ENCODE measurements at regions not wholly inside any gene's neighbourhood (a gene's known extent, or its start where the extent isn't known, plus 50 kb on each side); places are given as distances from the start of the nearest gene placed in this dataset.

GRCh38 chr4:85414972-85415371 is 60.0 kb upstream of the ARHGAP24 start:
- Histone ChIP-seq H3K27ac (ENCODE audit: low read length) (no peak overlapping the region), H3K4me2 (ENCODE audit: low read length) (no peak overlapping the region), H2AFZ (ENCODE audit: low read length) (no peak overlapping the region), H3K4me1 (ENCODE audit: insufficient read depth, low read length) (no peaks in the 10 kb centered on the region), H3K9ac (ENCODE audit: low read length) (no peak overlapping the region), H3K79me2 (ENCODE audit: low read length) (no peaks in the 10 kb centered on the region), H3F3A (ENCODE audit: low read length, unreplicated experiment) (no peaks in the 10 kb centered on the region), H3K36me3 (ENCODE audit: low read depth, low read length) (no peaks in the 10 kb centered on the region), H3K9me3 (ENCODE audit: low read length) (no peaks in the 10 kb centered on the region), H4K20me1 (ENCODE audit: low read length) (no peaks in the 10 kb centered on the region), H3K9me2 (replicated peaks; ENCODE audit: low read length) (no peaks in the 10 kb centered on the region), H3K4me3 (ENCODE audit: low read length) (no peak overlapping the region), H3K27me3 (ENCODE audit: low read length) (no peaks in the 10 kb centered on the region)
- no TSS peak for BruUV-seq (replicated peaks)
- no peak for ATAC-seq
- ChIA-PET CTCF (no interaction called here), POLR2A (ENCODE audit: unreplicated experiment) (no interaction called here)
- no peak for DNase-seq
- intact Hi-C loops (cut with micrococcal nuclease) = no loop called here
- TF ChIP-seq EZH2 (IDR thresholded peaks at IDR 0.05; ENCODE audit: low read length, unreplicated experiment) (no peak), EZH2phosphoT487 (IDR thresholded peaks at IDR 0.05; ENCODE audit: borderline replicate concordance, low read length) (no peak), CTCF (conservative IDR thresholded peaks at IDR 0.05; ENCODE audit: low read depth, low read length) (no peak)

- Histone ChIP-seq H3K9me2 (replicated peaks; ENCODE audit: low read length) (no peaks in the 10 kb centered on the region), H3K27ac (ENCODE audit: low read length) (no peak overlapping the region), H4K20me1 (ENCODE audit: low read length) (no peaks in the 10 kb centered on the region), H2AFZ (ENCODE audit: low read length) (no peak overlapping the region), H3K4me2 (ENCODE audit: low read length) (no peak overlapping the region), H3F3A (ENCODE audit: low read length, unreplicated experiment) (no peaks in the 10 kb centered on the region), H3K4me3 (ENCODE audit: low read length) (no peak overlapping the region), H3K27me3 (ENCODE audit: low read length) (no peaks in the 10 kb centered on the region), H3K36me3 (ENCODE audit: low read depth, low read length) (no peaks in the 10 kb centered on the region), H3K9me3 (ENCODE audit: low read length) (no peaks in the 10 kb centered on the region), H3K79me2 (ENCODE audit: low read length) (no peaks in the 10 kb centered on the region), H3K9ac (ENCODE audit: low read length) (no peak overlapping the region), H3K4me1 (ENCODE audit: insufficient read depth, low read length) (no peaks in the 10 kb centered on the region)
- TF ChIP-seq EZH2 (IDR thresholded peaks at IDR 0.05; ENCODE audit: low read length, unreplicated experiment) (no peak), CTCF (conservative IDR thresholded peaks at IDR 0.05; ENCODE audit: low read depth, low read length) (no peak), EZH2phosphoT487 (IDR thresholded peaks at IDR 0.05; ENCODE audit: borderline replicate concordance, low read length) (no peak)
- ChIA-PET CTCF (no interaction called here), POLR2A (ENCODE audit: unreplicated experiment) (no interaction called here)
- no TSS peak for BruUV-seq (replicated peaks)
- ATAC-seq = no peak
- DNase-seq = no peak
- intact Hi-C loops (cut with micrococcal nuclease) = no loop called here
These were observed 58.9 kb upstream of the ARHGAP24 start for GRCh38 chr4:85416094-85416493.

- no peak overlapping the region for H3K4me2 ChIP-seq (ENCODE audit: low read length)
- no peaks in the 10 kb centered on the region for H3K79me2 ChIP-seq (ENCODE audit: low read length)
- ATAC-seq (no peak), DNase-seq (no peak)
- ChIA-PET CTCF (no interaction called here), POLR2A (ENCODE audit: unreplicated experiment) (no interaction called here)
- intact Hi-C loops (cut with micrococcal nuclease) = loop anchor here (2.0 kb wide), 1 partner anchor 326 kb away; no protein-coding TSS in a partner anchor
- H3K9ac ChIP-seq (ENCODE audit: low read length) = no peak overlapping the region
- no peaks in the 10 kb centered on the region for H3K36me3 ChIP-seq (ENCODE audit: low read depth, low read length)
- no peak overlapping the region for H3K4me3 ChIP-seq (ENCODE audit: low read length)
- BruUV-seq (replicated peaks) = no TSS peak
- H3K27ac ChIP-seq (ENCODE audit: low read length) = no peak overlapping the region
- H2AFZ ChIP-seq (ENCODE audit: low read length) = no peak overlapping the region
- TF ChIP-seq EZH2 (IDR thresholded peaks at IDR 0.05; ENCODE audit: low read length, unreplicated experiment) (no peak), CTCF (conservative IDR thresholded peaks at IDR 0.05; ENCODE audit: low read depth, low read length) (no peak), EZH2phosphoT487 (IDR thresholded peaks at IDR 0.05; ENCODE audit: borderline replicate concordance, low read length) (no peak)
- no peaks in the 10 kb centered on the region for H3F3A ChIP-seq (ENCODE audit: low read length, unreplicated experiment)
- H3K9me2 ChIP-seq (replicated peaks; ENCODE audit: low read length) = no peaks in the 10 kb centered on the region
- no peaks in the 10 kb centered on the region for H4K20me1 ChIP-seq (ENCODE audit: low read length)
- peaks cover 7% of the 10 kb centered on the region; the same call in 1 of the 2 replicates for H3K4me1 ChIP-seq (ENCODE audit: insufficient read depth, low read length)
- no peaks in the 10 kb centered on the region for H3K9me3 ChIP-seq (ENCODE audit: low read length)
- no peaks in the 10 kb centered on the region for H3K27me3 ChIP-seq (ENCODE audit: low read length)
These were observed 55.8 kb upstream of the ARHGAP24 start for GRCh38 chr4:85419103-85419502.
